A549 (cell line): ENCODE measurements at regions not wholly inside any gene's neighbourhood (a gene's known extent, or its start where the extent isn't known, plus 50 kb on each side); places are given as distances from the start of the nearest gene placed in this dataset.
"Not testable (repeated sequence)": the region's sequence is repeated elsewhere in the genome, so short reads cannot be mapped to it uniquely, and the experiment has no call there.

Source experiments
- CEBPB ChIP-seq, 2 experiments: fragments of >200 bp in 1 of 2; sonication (Bioruptor Twin) in 1 of 2; formaldehyde crosslinking in 1 of 2; IDR thresholded peaks; 2 replicates each; pipeline ENCODE4 v1.6.1; 2012 to 2016
- CHD2 ChIP-seq: fragments of 150-350 bp; IDR thresholded peaks from 2 replicates; pipeline ENCODE4 v1.6.1; 2014; ENCODE audit warnings: low read length; ENCODE audit not compliant: partially characterized antibody
- CHD4 ChIP-seq: fragments of 200-600 bp; sonication (generic); IDR thresholded peaks from 2 replicates; pipeline ENCODE4 v1.6.1; 2016; ENCODE audit warnings: antibody characterized with exemption, mild to moderate bottlenecking, borderline replicate concordance
- CTCF ChIP-seq: fragments of >200 bp; sonication (Bioruptor Twin); formaldehyde crosslinking; IDR thresholded peaks from 3 replicates; pipeline ENCODE4 v1.5.1; 2016
- HMGXB4 ChIP-seq: fragments of 250-450 bp; sonication (Bioruptor Pico); IDR thresholded peaks from 2 replicates; pipeline ENCODE4 v1.5.0; 2021; ENCODE audit warnings: mild to moderate bottlenecking, moderate library complexity, borderline replicate concordance
- JUNB ChIP-seq: fragments of >200 bp; sonication (Bioruptor Twin); formaldehyde crosslinking; IDR thresholded peaks from 2 replicates; pipeline ENCODE4 v1.6.1; 2016
- KDM1A ChIP-seq: fragments of 200-600 bp; sonication (generic); IDR thresholded peaks from 2 replicates; pipeline ENCODE4 v1.6.1; 2016; ENCODE audit warnings: low read depth, mild to moderate bottlenecking
- MAZ ChIP-seq: fragments of 150-350 bp; IDR thresholded peaks from 2 replicates; pipeline ENCODE4 v1.6.1; 2014; ENCODE audit warnings: antibody characterized with exemption, low read depth, low read length, borderline replicate concordance
- MYC ChIP-seq: IDR thresholded peaks from 2 replicates; pipeline ENCODE4 v1.6.1; 2012; ENCODE audit warnings: mild to moderate bottlenecking, inconsistent platforms, low read length, improper control_type of control experiment, borderline replicate concordance
- PHF8 ChIP-seq: fragments of 200-600 bp; sonication (generic); IDR thresholded peaks from 2 replicates; pipeline ENCODE4 v1.6.1; 2016; ENCODE audit warnings: low read depth, mild to moderate bottlenecking, antibody characterized with exemption, moderate library complexity, borderline replicate concordance
- RCOR1 ChIP-seq: fragments of 150-350 bp; IDR thresholded peaks from 2 replicates; pipeline ENCODE4 v1.6.1; 2014; ENCODE audit warnings: antibody characterized with exemption, low read length, low read depth
- REST ChIP-seq: fragments of 200-600 bp; sonication (generic); IDR thresholded peaks from 2 replicates; pipeline ENCODE4 v1.6.1; 2016; ENCODE audit warnings: antibody characterized with exemption, mild to moderate bottlenecking, moderate library complexity
- RFX5 ChIP-seq: fragments of 450-650 bp; IDR thresholded peaks from 2 replicates; pipeline ENCODE4 v1.7.1; 2014; ENCODE audit warnings: antibody characterized with exemption, mild to moderate bottlenecking, moderate library complexity
- TP53 ChIP-seq: fragments of 250-450 bp; sonication (Bioruptor Pico); IDR thresholded peaks from 2 replicates; pipeline ENCODE4 v1.5.0; 2021; ENCODE audit warnings: mild to moderate bottlenecking, moderate library complexity

- not testable (repeated sequence) for TF ChIP-seq CTCF; RFX5; MYC; KDM1A; PHF8; RCOR1; REST; HMGXB4 (CRISPR knock-in tag); CHD4; CEBPB (IDR thresholded peaks at IDR 0.05); JUNB; CHD2; TP53 (CRISPR knock-in tag); MAZ
These were observed 199.7 kb upstream of the WSB1 start for GRCh38 chr17:27094179-27094578.
